A549 (cell line): ENCODE measurements at regions not wholly inside any gene's neighbourhood (a gene's known extent, or its start where the extent isn't known, plus 50 kb on each side); places are given as distances from the start of the nearest gene placed in this dataset.

Experiments
- ATAC-seq, 2 experiments: fragments of 200-7000 bp in 1 of 2; fragments of >200 bp in 1 of 2; cut with Nextera tagmentation in 1 of 2; cut with Tn5 transposase in 1 of 2; 3 replicates each; pipeline versions ENCODE4 v1.8.0 to v1.9.1; 2018 to 2020; ENCODE audit warnings: mild to moderate bottlenecking in 1 of 2, moderate library complexity in 1 of 2
- CTCF ChIA-PET: fragments of 300-600 bp; sonication (Branson Sonifier 250); formaldehyde crosslinking; extraction: SDS; loops from one replicate; lab custom pipeline; 2021; ENCODE audit warnings: antibody characterized with exemption, inconsistent platforms; lab: Yijun Ruan, JAX
- POLR2A ChIA-PET: fragments of 350-600 bp; formaldehyde crosslinking; extraction: SDS; loops from one replicate; lab custom pipeline; 2021; ENCODE audit warnings: antibody characterized with exemption, inconsistent platforms; lab: Yijun Ruan, JAX
- DNase-seq, 2 experiments: peaks; one replicate each; pipeline versions ENCODE4 v3.0.0 to v3.0.0-alpha.2; 2011 to 2016; ENCODE audit warnings: low read depth in 1 of 2, low spot score in 1 of 2
- FAIRE-seq: peaks from 2 replicates; lab custom pipeline; 2011; peaks lifted over from hg19 to GRCh38; lab: Jason Lieb, UNC
- H3K27ac ChIP-seq, 2 experiments: fragments of >200 bp; sonication (Bioruptor Twin); formaldehyde crosslinking; 3 replicates each; pipeline ENCODE4 v1.5.1; 2016 to 2017
- H3K4me1 ChIP-seq: fragments of >200 bp; sonication (Bioruptor Twin); formaldehyde crosslinking; 3 replicates; pipeline ENCODE4 v1.6.1; 2016
- H3K4me2 ChIP-seq: fragments of >200 bp; sonication (Bioruptor Twin); formaldehyde crosslinking; 3 replicates; pipeline ENCODE4 v1.6.1; 2016
- H3K4me3 ChIP-seq: fragments of >200 bp; sonication (Bioruptor Twin); formaldehyde crosslinking; 3 replicates; pipeline ENCODE4 v1.5.1; 2016
- H3K9me3 ChIP-seq: fragments of >200 bp; sonication (Bioruptor Twin); formaldehyde crosslinking; 3 replicates; pipeline ENCODE4 v1.6.1; 2016
- ATOH8 ChIP-seq: fragments of 250-450 bp; sonication (Bioruptor Pico); IDR thresholded peaks from 2 replicates; pipeline ENCODE4 v1.5.0; 2020; ENCODE audit warnings: low read depth, mild to moderate bottlenecking, moderate library complexity
- BCL3 ChIP-seq: fragments of >200 bp; sonication (Bioruptor Twin); formaldehyde crosslinking; IDR thresholded peaks from 3 replicates; pipeline ENCODE4 v1.6.1; 2016
- CHD4 ChIP-seq: fragments of 200-600 bp; sonication (generic); IDR thresholded peaks from 2 replicates; pipeline ENCODE4 v1.6.1; 2016; ENCODE audit warnings: antibody characterized with exemption, mild to moderate bottlenecking, borderline replicate concordance
- E2F6 ChIP-seq: IDR thresholded peaks from 2 replicates; pipeline ENCODE4 v1.6.1; 2012; ENCODE audit warnings: low read depth, borderline replicate concordance
- EHMT2 ChIP-seq: fragments of 200-600 bp; sonication (generic); IDR thresholded peaks from 2 replicates; pipeline ENCODE4 v1.6.1; 2016; ENCODE audit warnings: antibody characterized with exemption, low read depth, mild to moderate bottlenecking, moderate library complexity
- FOSL2 ChIP-seq, 2 experiments: fragments of 450-650 bp in 1 of 2; fragments of >200 bp in 1 of 2; sonication (Bioruptor Twin) in 1 of 2; formaldehyde crosslinking; IDR thresholded peaks; 2 replicates each; pipeline versions ENCODE4 v1.5.0 to v1.6.1; 2016 to 2020; ENCODE audit warnings: mild to moderate bottlenecking in 1 of 2, moderate library complexity in 1 of 2
- GATA3 ChIP-seq: IDR thresholded peaks from 2 replicates; pipeline ENCODE4 v1.6.1; 2012; ENCODE audit warnings: borderline replicate concordance
- HEYL ChIP-seq: fragments of 250-450 bp; sonication (Bioruptor Pico); IDR thresholded peaks from 2 replicates; pipeline ENCODE4 v1.8.0; 2021; ENCODE audit warnings: mild to moderate bottlenecking, moderate library complexity
- HMGXB4 ChIP-seq: fragments of 250-450 bp; sonication (Bioruptor Pico); IDR thresholded peaks from 2 replicates; pipeline ENCODE4 v1.5.0; 2021; ENCODE audit warnings: mild to moderate bottlenecking, moderate library complexity, borderline replicate concordance
- HOXA7 ChIP-seq: fragments of 250-450 bp; sonication (Bioruptor Pico); IDR thresholded peaks from 2 replicates; pipeline ENCODE4 v1.5.0; 2020; ENCODE audit warnings: mild to moderate bottlenecking, moderate library complexity
- JUNB ChIP-seq: fragments of >200 bp; sonication (Bioruptor Twin); formaldehyde crosslinking; IDR thresholded peaks from 2 replicates; pipeline ENCODE4 v1.6.1; 2016
- PBX3 ChIP-seq: IDR thresholded peaks from 2 replicates; pipeline ENCODE4 v1.6.1; 2012
- RARB ChIP-seq: fragments of 250-450 bp; sonication (Bioruptor Pico); IDR thresholded peaks from 2 replicates; pipeline ENCODE4 v1.8.0; 2021; ENCODE audit warnings: mild to moderate bottlenecking, moderate library complexity
- TP53 ChIP-seq: fragments of 250-450 bp; sonication (Bioruptor Pico); IDR thresholded peaks from 2 replicates; pipeline ENCODE4 v1.5.0; 2021; ENCODE audit warnings: mild to moderate bottlenecking, moderate library complexity
- USF2 ChIP-seq: fragments of 450-650 bp; IDR thresholded peaks from 2 replicates; pipeline ENCODE4 v1.6.1; 2014; ENCODE audit warnings: antibody characterized with exemption
- ZSCAN20 ChIP-seq: fragments of 250-450 bp; sonication (Bioruptor Pico); IDR thresholded peaks from 2 replicates; pipeline ENCODE4 v1.8.0; 2022; ENCODE audit warnings: mild to moderate bottlenecking, moderate library complexity
- WGBS: methylation state at CpG from one replicate; pipeline ENCODE4 v1.1.6; 2017; ENCODE audit errors: missing lambda C conversion rate; 5-methylcytosine and 5-hydroxymethylcytosine counted together

- DNase-seq (no peak), FAIRE-seq (no peak), ATAC-seq (no peak)
- Histone ChIP-seq H3K4me1 (no peaks in the 10 kb centered on the region), H3K4me3 (no peak overlapping the region), H3K9me3 (no peaks in the 10 kb centered on the region), H3K27ac (no peak overlapping the region), H3K4me2 (no peak overlapping the region)
- ChIA-PET CTCF (no interaction called here), POLR2A (no interaction called here)
- WGBS: 29% methylated on average over 2 of the region's 2 CpGs
- TF ChIP-seq HOXA7 (no peak), ZSCAN20 (CRISPR knock-in tag) (no peak), JUNB (no peak), FOSL2 (IDR thresholded peaks at IDR 0.05) (no peak), FOSL2 (CRISPR knock-in tag; IDR thresholded peaks at IDR 0.05) (no peak), EHMT2 (no peak), ATOH8 (CRISPR knock-in tag) (no peak), USF2 (no peak), HMGXB4 (CRISPR knock-in tag) (no peak), HEYL (CRISPR knock-in tag) (no peak), GATA3 (no peak), TP53 (CRISPR knock-in tag) (no peak), PBX3 (no peak), BCL3 (no peak), CHD4 (no peak), RARB (CRISPR knock-in tag) (no peak), E2F6 (no peak)
Measured at GRCh38 chr10:36380538-36380937, 738.4 kb upstream of the FZD8 start.

GRCh38 chr10:36375107-36375506, 733.0 kb upstream of the FZD8 start:
- ATAC-seq (no peak), FAIRE-seq (no peak), DNase-seq (no peak)
- no peak overlapping the region for H3K4me2 ChIP-seq
- H3K9me3 ChIP-seq: no peaks in the 10 kb centered on the region
- TF ChIP-seq ZSCAN20 (CRISPR knock-in tag) (no peak), HMGXB4 (CRISPR knock-in tag) (no peak)
- H3K4me1 ChIP-seq: peaks cover 3% of the 10 kb centered on the region; the same call in 1 of the 3 replicates
- H3K27ac ChIP-seq: no peak overlapping the region
- no peak overlapping the region for H3K4me3 ChIP-seq
- WGBS: 55% methylated on average over 3 of the region's 3 CpGs
- CTCF ChIA-PET: no interaction called here
- POLR2A ChIA-PET: interaction anchor here (0.7 kb wide), 1 partner anchor 298 kb away, joined by 7 read pairs; no protein-coding TSS in a partner anchor
